H4 (cell line): ENCODE measurements at regions not wholly inside any gene's neighbourhood (a gene's known extent, or its start where the extent isn't known, plus 50 kb on each side); places are given as distances from the start of the nearest gene placed in this dataset.
A peak's percentile ranks its signal among the peaks of the same experiment; 100 is the strongest.

Experiments used
- DNase-seq: peaks from one replicate; pipeline ENCODE4 v3.0.0-alpha.2; 2015; ENCODE audit warnings: low spot score

DNA sequence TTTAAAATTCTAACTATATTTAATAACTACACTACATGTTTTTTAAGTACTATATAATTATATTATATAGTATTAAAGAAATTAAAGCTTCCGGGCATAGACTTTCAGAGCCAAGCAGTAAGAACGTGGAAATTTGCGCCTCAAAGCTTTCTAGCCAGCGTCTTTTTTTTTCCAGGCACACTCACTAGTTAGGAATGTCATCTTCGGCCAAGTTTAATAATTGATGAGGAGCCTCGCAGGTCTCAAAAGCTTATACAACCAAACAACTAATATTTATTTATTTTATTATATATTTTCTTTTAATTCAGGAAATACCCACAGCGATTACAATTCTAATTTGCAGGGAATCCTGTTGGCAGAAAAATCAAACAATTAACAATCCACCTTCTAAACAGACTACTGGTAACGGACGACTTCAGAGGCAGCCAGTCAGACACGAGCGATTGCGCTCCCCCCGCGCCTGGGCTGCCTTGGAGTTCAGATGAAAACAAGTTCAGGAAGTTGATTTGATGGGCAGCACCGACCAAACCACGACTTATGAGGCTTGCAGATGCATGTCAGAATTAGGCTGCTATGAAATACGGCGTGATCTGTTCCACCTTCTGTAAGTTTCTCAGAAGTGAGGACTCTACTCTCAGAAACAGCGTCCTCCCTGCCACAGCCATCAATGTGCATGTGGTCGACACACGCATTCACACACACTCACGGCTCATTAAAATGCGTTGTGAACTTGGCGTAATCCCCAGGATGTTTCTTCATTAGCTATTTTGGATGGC, 431.8 kb upstream of the MGMT start:
- DNase-seq, result no peak

DNA sequence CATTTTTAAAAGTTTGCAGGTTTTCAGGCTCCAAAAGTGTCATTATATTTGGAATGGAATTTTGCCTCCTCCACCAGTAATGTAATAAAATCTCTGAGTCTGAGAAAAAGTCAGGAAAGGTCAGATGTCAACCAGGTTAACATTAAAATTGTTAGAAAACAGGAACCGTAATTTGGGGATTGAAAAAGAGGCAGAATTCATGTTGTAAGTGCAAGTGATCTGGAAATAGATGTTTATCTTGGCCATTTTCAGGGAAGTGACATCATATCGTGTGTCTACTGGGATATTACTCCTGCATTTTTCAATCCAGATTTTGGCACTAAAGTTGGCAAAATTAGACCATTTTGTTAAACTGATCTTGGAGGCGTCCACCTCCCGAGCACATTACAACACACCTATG, 428.5 kb upstream of the MGMT start:
- no peak for DNase-seq

DNA sequence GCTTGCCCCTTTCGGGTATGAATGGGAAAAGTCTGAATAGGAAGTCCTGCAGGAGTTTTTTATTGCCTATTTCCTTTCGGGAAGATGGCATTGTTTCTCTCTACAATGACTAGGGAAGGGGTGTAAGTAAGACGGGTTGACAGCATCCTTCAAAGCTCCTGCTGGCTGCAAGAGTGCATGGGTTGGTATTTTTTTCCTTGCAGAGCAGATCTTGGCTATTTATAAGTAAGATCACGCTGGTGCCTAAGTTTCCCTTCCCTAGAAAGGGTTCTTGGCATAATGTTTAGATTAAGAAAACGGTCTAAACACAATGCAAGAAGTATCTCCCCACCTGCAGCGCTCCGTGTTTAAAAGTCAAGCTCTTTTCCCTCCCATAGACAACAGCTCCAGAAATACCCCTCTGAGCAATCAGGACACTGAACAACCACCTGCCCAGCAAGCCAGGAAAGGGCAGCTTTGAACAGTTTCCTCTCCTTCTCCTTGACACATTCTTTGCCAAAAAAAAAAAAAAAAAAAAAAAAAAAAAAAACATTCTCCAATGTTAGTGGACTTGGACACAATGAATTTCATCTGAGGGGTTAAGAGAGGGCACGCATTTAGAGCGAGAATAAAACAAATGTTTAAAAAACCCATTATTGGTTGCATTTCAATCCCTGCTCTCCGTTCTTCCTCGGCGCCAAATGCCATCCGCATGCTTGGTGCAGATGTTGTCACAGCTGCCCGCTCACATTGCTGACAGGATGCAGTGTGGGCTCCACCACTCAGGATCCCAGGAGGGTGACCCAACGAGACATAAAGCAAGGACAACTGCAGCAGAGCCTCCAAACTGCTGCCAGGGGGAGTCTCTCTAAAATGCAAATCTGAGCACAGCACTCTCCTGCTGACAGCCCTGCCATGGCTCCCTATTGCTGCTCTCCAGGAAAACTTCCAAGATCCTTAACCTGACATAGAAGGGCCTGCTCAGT, 427.4 kb upstream of the MGMT start:
- no peak for DNase-seq

DNA sequence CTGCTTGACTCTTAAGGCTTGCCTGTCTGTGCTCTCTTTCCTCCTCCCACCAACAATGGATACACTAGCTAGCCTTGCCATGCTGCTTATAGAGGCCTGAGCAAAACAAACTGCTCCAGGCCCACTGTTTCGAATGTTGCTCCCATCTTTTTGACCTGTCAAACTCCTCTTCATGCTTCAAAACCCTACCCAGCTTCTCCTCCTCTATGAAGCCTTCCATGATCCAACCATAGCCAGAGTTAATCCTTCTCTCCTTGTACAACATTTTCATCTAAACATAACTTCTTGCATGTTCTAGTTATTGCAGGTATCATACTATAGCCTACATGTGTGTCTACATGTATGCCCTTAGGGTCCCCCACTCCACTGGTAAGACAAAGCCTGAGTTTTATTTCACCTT, 426.7 kb upstream of the MGMT start:
- DNase-seq, result no peak

DNA sequence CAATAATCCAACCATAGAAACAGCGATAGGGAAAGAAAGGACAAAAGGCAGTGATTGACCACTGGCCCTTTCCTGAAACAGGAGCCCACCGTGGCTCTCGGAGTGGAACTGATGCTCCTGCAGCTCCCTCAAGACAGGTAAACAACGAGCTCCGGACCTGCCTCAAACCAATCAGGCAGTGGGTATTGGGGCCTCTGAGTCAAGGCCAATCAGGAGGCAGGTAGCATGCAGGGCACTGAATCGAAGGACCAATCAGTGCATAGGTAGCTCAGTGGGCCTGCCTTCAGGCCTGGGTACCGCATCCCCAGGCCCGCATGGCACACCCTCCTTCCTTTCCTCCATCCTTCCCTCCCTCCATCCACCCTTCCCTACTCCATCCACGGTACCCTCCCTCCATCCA, 425.1 kb upstream of the MGMT start:
- DNase-seq, result no peak

DNA sequence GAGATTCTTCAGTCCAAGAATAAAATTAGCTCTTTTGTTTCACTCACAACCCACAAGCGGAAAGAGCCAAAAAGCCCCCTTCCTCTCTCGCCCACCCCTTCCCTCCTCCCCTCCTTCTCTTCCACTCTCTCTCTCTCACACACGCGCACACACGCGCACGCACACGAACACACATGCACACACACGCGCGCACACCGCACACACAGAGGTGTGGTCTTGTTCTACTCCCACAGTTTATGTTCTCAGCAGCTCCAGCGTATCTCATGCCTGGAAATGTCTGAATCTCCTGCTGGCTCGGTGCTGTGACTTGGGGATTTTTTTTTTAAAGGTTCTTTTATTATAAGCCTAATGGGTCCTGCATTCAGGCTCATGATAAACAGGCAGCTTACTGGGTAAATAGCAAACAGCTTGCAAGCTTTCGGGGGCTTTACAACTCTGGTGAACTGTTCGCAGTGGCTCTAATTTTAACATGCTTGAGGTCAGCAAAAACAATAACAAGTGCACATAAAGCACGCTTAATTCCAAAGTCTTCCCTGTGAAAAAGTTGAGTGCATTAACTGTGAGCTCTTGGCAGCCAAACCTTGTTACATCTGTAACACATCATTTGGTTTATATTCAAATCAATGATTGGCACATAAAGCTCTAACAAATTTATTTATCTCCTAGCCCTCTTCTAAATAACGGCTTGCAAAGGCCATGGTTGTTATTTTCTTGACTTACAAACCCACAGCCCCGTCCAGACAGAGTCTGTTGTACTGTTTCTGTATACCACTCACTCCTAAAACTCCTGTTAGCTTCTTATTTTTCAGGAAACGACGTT, 424.1 kb upstream of the MGMT start:
- no peak for DNase-seq

DNA sequence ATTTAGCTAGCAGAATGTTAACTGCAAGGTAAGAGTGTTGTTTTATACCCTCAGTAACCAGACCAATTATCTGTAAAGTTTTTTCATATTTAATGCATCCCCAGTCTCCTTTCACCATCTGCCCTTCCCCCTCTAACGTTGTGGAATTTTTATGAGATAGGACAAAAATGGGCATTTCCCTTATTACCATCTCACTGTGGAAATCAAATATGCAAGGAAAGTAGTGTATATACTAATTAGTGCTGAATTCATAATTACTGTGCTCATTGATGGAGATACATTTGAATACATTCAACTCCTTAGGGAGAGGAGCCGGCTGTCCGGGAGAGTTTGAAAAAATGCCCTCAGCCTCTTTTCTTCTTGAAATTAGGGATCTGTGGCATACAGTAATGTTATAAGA, 423.4 kb upstream of the MGMT start:
- no peak for DNase-seq

DNA sequence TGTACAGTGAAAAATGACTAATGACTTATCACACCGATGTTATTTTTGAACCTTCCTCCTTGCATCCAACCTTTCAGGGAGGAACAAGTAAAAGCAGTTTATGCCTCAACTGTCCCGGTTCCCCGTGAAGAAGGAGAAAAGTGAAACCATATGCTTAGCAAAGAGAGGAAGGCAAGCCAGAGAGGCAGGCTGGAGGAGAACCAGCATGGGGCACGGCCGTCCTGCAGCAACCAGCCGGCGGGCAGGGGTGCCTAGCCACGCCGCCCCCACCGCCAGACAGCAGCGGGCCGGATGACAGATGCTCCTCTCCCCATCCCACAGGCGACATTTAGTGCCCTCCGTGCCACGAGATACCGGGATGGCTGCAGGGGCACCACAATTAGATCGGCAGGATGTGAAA, 421.4 kb upstream of the MGMT start:
- no peak for DNase-seq

DNA sequence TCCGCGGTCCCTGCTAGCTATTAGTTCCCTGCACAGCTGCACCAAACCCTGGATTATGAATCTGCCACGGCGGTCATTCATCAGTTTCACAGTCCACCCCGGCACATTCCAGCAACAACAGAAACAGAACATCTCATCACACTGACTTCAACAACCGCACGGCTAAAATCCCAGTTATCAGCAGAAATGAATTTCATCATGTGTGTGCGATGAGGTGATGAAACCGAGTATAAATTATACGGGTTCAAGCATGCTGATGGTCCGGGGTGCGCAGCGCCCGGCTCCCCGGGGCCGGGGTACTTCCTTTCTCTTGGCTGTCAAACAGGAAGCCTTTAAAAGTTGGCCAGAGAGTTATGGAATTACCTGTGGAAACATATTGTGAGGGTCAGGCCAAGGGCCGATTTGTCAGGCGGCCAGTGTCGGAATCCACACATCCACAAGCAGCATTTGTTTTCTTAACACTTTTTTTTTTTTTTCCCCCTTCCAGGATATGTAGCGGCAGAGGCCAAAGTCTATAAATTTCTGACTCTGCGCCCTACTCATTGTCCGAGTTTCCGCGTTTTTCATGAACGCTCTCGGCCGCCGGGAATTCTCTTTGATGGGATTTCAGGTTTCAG, 420.9 kb upstream of the MGMT start:
- no peak for DNase-seq

DNA sequence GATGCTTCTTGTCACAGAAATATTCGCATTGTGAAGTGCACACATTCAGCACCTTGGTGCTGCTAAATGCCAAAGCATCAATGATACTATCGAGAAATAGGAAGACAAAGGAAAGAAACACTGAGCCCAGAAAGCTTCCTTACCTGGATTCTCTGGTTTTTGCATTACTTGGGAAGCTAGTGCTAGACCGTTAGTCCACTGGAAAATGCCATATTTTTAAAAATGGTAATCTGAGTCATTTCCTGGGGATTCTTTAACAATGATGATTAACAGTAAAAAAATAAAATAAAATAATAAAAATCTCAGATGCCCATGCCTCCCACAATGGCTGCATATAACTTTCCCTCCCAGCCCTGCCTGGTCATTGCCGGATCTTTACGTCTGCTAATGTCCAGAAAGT, 420.1 kb upstream of the MGMT start:
- no peak for DNase-seq

DNA sequence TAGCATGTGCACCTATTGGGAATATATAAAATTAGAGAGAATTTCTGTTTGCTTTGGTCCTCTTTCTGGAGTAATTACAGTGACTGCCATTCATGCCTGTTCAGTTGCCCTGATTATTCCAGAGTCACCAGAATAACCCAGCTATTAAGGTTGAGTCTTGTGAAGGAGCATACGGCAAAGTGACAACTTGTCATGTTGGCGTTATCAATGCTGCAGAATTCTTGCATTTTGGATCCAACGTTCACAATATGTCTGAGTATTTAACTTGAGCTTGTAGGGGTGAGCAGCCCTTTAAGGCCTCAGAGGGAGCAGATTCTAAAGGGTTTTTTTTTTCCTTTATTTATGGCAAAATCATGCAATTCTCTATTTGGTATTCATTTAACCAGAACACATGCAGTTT, 419.4 kb upstream of the MGMT start:
- no peak for DNase-seq

DNA sequence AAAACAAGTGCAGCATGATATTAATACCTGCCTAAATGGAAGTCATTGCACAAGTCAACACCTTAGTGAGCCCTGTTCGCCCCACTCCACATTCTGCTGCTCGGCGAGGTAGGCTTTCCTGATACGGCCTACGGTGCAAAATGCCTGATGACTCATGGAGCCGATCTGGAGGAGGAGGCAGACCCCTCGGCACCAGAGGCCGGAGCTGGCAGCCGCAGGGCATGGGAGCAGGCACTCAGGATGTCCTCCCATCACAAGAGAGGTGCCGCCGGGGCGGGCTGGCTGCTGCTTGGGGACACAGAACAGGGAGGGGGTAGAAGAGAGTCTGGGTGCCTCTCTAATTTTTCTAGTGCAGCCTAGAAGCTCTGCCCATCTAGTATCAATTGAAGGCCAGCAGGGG, 418.5 kb upstream of the MGMT start:
- DNase-seq, result peak; percentile 16

DNA sequence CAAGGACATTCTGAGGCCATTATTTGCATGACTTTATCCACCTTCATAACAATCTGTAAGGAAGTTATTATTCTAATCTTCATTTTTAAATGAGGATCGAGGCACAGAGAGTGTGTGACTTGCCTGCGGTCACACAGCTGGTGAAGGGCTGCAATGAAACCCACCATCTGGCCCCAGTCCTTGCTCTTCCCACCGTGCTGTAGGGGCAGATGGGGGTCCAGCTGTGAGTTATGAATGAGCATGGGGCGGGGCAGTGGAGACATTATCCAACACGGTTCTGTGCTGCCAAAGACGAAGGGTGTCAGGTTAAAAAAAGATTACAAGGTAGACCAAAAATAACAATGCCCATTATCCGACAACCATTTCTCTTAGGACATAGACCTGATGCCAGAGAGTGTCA, 417.5 kb upstream of the MGMT start:
- no peak for DNase-seq

DNA sequence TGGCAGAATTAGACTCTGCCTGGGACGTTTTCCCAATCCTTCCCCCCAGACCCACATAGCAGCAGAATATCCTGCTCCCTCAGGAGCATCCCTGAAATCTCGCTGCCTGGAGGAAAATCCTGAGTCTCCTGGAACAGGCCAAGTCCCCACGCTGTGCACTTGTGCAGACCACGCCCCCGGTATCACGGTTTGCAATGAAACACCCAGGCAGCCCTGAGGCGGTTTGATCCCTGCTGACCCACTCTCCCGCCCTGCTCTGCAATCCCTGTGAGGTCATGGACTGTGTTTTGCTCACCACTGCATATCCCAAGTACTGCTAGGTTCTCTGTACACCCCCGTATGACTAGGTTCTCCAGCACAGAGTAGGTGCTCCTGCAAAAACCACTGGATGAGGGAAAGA, 411.8 kb upstream of the MGMT start:
- no peak for DNase-seq

DNA sequence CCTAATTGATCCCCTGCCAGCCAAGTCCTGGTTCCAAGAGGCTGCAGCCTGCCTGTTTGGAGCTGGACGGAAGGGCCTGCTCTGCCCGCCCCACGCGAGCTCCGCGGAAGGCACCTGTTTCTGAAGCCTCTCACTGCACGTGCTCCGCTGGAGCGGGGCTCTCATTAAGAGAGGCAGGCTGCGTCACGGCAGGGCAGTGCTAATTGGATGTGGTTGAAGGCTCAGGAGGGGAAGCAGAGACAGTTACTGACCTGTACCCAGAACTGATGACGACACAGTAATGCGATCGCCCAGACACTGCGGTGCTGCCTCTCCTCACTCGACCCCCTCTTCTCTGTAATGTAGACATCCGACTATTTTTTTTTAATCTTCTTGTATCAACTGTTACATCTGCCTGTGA, 411.1 kb upstream of the MGMT start:
- no peak for DNase-seq

DNA sequence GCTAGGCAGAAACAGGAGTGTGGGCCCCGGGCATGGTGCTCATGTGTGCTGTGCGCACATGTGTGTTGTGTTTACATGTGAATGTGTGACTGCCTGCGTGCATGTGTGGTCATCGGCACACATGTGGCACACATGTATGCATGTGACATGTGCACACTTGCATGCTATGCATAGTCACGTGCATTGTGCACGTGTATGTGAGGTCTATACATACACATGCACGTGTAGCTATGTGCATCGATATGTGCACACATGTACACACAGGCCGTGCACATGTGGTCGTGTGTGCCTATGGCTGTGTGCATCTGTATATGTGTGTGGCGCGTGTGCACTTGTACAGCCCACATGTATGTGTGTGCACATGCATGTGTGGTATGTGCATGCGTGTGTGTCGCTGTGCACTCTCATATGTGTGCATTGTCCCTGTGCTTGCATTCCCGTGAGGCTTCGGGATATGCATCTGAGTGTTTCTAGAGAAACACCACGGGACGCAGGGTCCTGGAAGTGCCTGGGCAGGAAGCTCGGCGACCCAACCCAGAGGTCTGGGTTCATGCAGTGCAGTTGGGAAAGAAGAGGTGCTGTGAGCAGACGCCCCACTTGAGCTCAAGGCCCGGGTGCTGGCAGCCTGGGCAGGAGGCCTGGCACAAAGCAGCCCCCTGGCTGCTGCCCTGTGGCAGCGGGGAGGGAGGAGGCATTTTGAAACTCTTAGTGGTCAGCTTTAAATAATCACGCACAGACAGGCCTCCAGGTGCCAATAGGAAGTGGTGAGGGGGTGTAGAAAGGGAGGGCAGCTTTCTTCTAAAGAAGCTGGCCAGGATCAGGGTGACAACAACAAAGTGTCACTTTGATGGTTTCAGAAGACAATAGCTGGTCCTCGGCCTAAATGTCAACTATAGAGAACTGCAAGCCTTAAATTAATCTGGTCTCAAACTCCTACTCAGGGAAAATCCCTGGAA, 410.0 kb upstream of the MGMT start:
- no peak for DNase-seq

DNA sequence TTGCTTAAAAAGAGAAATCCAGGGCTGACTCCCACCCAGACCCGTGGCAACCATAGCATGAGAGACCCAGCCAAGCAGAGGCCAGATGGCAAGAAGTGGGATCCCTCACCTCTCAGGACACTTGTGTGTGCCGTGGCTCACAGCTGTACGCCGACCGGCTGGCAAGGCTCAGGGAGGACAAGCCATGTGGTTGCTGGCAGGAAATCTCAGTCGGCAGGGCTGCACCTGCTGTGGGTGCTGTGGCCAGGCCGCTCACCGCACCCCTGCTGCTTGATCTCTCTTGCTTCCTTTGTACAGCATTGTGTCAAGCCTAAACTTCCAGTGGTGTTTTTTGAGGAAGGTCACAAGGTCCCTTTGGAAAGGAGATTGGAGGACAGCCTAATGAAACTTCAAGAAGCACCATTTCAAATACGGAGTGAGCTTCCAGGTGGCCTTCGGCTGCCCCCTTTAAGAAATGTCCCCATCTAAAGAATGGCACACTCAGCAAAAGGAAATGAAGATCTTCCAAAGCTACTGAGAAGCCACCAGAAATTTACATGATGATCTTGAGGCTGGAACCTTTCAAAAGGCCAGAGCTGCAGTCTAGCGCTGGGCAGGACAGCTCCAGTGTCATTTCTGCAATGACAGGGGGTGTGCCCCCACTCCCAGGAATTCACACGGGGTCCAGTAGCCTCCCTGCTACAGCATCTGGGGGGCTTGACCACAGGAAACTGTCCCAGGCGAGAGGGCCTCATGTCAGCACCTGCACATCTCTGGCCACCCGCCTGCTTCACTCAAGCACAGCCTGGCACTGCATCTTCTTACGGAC, 409.0 kb upstream of the MGMT start:
- no peak for DNase-seq

DNA sequence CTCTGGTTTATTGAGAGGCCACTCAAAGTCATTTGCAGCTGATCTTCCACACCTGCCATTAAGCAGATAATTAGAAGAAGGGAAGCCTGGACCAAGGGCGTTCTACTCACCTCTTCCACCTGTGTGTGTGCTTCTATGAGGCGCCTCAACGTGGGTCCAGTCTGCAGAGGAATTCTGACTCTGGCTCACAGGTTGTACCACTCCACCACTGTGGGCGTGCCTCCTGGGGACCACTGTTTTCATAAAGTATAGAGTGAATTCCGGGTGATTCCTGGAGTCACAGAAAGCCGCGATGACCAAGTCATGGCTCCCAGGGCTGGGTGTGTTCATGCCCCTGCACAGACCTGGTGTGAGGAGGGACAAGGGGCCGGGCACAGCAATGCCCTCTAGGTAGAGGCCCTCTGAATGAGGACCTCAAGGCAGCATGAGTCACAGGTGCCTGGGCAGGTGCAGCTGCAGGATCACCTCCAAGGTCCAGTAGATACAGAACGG, 408.3 kb upstream of the MGMT start:
- DNase-seq, result no peak

DNA sequence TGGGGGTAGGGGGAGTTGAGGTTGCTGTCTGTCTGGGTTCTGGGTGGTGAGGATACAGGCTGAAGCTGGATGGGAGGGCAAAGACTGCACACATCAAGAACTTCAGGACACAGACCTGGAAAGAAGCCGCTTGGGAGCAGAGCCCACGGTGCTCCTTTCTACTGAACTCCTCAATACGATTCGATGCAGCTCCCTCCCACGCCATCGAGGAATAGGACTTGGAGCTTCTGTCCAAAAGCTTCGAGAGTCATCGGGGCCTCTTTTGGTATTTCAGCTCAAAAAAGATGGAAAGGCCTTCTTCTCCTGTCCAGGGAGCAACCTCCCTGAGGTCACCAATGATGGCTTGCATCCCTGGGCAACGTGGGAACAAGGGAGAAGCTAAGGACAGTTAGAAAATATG, 407.1 kb upstream of the MGMT start:
- no peak for DNase-seq

DNA sequence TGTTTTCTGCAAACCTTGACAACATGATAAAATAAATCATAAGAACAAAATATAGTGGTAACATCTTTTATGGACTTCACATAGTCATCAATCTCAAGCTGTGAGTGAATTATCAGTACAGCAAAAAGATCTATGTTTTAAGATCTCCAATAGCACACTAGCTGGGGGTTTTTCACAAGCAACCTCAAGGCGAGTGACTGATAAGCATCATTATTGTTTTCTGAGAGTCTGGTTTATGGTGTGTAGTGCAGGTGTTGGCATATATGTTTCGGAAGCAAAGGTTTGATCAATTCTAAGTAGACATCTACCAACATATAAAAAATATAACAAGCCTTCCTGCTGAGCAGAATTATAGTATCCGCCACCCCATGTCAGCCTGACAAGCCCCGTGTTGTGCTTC, 403.8 kb upstream of the MGMT start:
- DNase-seq, result no peak
